Panc1 (cell line): ENCODE measurements at regions not wholly inside any gene's neighbourhood (a gene's known extent, or its start where the extent isn't known, plus 50 kb on each side); places are given as distances from the start of the nearest gene placed in this dataset.

Experiments used
- ATAC-seq: fragments of 200-7000 bp; cut with Tn5 transposase; 2 replicates; pipeline ENCODE4 v1.9.1; 2020; ENCODE audit warnings: mild to moderate bottlenecking, moderate library complexity
- BruUV-seq: library from RNA; stranded (reverse); fragments of 400-500 nt; replicated peaks from 2 replicates; lab custom pipeline; 2021; lab: Mats Ljungman, UMichigan
- CTCF ChIA-PET: fragments of 300-600 bp; sonication (Branson Sonifier 250); formaldehyde crosslinking; loops from one replicate; lab custom pipeline; 2022; ENCODE audit warnings: antibody characterized with exemption; lab: Charles Lee
- POLR2A ChIA-PET: fragments of 300-600 bp; sonication (Branson Sonifier 250); formaldehyde crosslinking; loops from one replicate; lab custom pipeline; 2022; ENCODE audit warnings: antibody characterized with exemption; lab: Charles Lee
- DNase-seq: peaks from one replicate; pipeline ENCODE4 v3.0.0-alpha.2; 2010; ENCODE audit warnings: low read depth, low spot score
- H3K27ac ChIP-seq: 2 replicates; pipeline ENCODE4 v1.5.1; 2011; ENCODE audit warnings: mild to moderate bottlenecking, low read length, inconsistent platforms
- H3K27me3 ChIP-seq: fragments of 200-500 bp; sonication (Bioruptor generic); 2 replicates; pipeline ENCODE4 v1.6.0; 2014; ENCODE audit warnings: low read length, inconsistent platforms; ENCODE audit not compliant: control insufficient read depth, insufficient read depth
- H3K36me3 ChIP-seq: fragments of 200-500 bp; sonication (Bioruptor generic); 2 replicates; pipeline ENCODE4 v1.5.1; 2014; ENCODE audit warnings: inconsistent platforms, mild to moderate bottlenecking, low read length, moderate library complexity; ENCODE audit not compliant: control insufficient read depth, insufficient read depth
- H3K4me1 ChIP-seq: 2 replicates; pipeline ENCODE4 v1.5.1; 2011; ENCODE audit warnings: inconsistent platforms, mild to moderate bottlenecking, low read length, moderate library complexity; ENCODE audit not compliant: control insufficient read depth, insufficient read depth
- H3K4me3 ChIP-seq, 2 experiments: 2 replicates each; pipeline ENCODE4 v1.5.1; 2011 to 2012; ENCODE audit warnings: low read depth in 2 of 2, low read length in 2 of 2, mild to moderate bottlenecking in 2 of 2, inconsistent platforms in 1 of 2, moderate library complexity in 1 of 2
- H3K9me3 ChIP-seq: fragments of 200-500 bp; sonication (Bioruptor generic); 2 replicates; pipeline ENCODE4 v1.5.1; 2014; ENCODE audit warnings: low read depth, mild to moderate bottlenecking, inconsistent platforms, low read length, moderate library complexity; ENCODE audit not compliant: control insufficient read depth, insufficient read depth
- POLR2AphosphoS5 ChIP-seq: IDR thresholded peaks from 2 replicates; pipeline ENCODE4 v1.6.1; 2012; ENCODE audit warnings: mild to moderate bottlenecking, low read depth, low read length, moderate library complexity
- REST ChIP-seq, 2 experiments: IDR thresholded peaks; 2 replicates each; pipeline ENCODE4 v1.6.1; 2011 to 2012; ENCODE audit warnings: low read depth in 2 of 2, control low read depth in 1 of 2, low read length in 1 of 2, mild to moderate bottlenecking in 1 of 2, moderate library complexity in 1 of 2; ENCODE audit not compliant: insufficient read depth in 1 of 2
- SIN3A ChIP-seq: IDR thresholded peaks from 2 replicates; pipeline ENCODE4 v1.6.1; 2012; ENCODE audit warnings: low read depth, mild to moderate bottlenecking, low read length, moderate library complexity, borderline replicate concordance; ENCODE audit not compliant: insufficient read depth
- TCF7L2 ChIP-seq: IDR thresholded peaks from 2 replicates; pipeline ENCODE4 v1.6.1; 2011; ENCODE audit warnings: mild to moderate bottlenecking, low read depth, low read length, inconsistent platforms
- in situ Hi-C: cut with HindIII; loops from 2 replicates; pipeline ENCODE4 v1.10.0; 2016; ENCODE audit warnings: low sequenced_read_pairs, low pct_unique_long_range_greater_than_20kb
- intact Hi-C: fragments of 100-400 bp; cut with micrococcal nuclease; formaldehyde crosslinking; loops from one replicate; pipeline ENCODE4 v1.10.0; 2022; ENCODE audit not compliant: unreplicated experiment
- TF ChIP-seq, protein P1 (sequence below): fragments of 450-650 bp; IDR thresholded peaks from 2 replicates; pipeline ENCODE4 v1.5.1; 2017; ENCODE audit warnings: mild to moderate bottlenecking

GRCh38 chr4:164326056-164326455 is 427.9 kb upstream of the SMIM31 start:
- Histone ChIP-seq H3K27me3 (no peaks in the 10 kb centered on the region), H3K4me1 (no peaks in the 10 kb centered on the region), H3K9me3 (no peaks in the 10 kb centered on the region), H3K27ac (no peak overlapping the region), H3K4me3 (no peak overlapping the region), H3K36me3 (no peaks in the 10 kb centered on the region)
- intact Hi-C loops (no loop called here), in situ Hi-C loops (no loop called here)
- ATAC-seq (no peak), DNase-seq (no peak)
- ChIA-PET POLR2A (no interaction called here), CTCF (no interaction called here)
- BruUV-seq = no TSS peak
- TF ChIP-seq SIN3A = no peak
- TF ChIP-seq, protein P1, sequence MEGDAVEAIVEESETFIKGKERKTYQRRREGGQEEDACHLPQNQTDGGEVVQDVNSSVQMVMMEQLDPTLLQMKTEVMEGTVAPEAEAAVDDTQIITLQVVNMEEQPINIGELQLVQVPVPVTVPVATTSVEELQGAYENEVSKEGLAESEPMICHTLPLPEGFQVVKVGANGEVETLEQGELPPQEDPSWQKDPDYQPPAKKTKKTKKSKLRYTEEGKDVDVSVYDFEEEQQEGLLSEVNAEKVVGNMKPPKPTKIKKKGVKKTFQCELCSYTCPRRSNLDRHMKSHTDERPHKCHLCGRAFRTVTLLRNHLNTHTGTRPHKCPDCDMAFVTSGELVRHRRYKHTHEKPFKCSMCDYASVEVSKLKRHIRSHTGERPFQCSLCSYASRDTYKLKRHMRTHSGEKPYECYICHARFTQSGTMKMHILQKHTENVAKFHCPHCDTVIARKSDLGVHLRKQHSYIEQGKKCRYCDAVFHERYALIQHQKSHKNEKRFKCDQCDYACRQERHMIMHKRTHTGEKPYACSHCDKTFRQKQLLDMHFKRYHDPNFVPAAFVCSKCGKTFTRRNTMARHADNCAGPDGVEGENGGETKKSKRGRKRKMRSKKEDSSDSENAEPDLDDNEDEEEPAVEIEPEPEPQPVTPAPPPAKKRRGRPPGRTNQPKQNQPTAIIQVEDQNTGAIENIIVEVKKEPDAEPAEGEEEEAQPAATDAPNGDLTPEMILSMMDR = no peak
- TF ChIP-seq REST (IDR thresholded peaks at IDR 0.05; ENCODE audit: insufficient read depth in 1 of 2, low read depth in 2 of 2, low read length in 1 of 2) = no peak
- TF ChIP-seq POLR2AphosphoS5 = no peak
- TF ChIP-seq TCF7L2 = no peak

DNA sequence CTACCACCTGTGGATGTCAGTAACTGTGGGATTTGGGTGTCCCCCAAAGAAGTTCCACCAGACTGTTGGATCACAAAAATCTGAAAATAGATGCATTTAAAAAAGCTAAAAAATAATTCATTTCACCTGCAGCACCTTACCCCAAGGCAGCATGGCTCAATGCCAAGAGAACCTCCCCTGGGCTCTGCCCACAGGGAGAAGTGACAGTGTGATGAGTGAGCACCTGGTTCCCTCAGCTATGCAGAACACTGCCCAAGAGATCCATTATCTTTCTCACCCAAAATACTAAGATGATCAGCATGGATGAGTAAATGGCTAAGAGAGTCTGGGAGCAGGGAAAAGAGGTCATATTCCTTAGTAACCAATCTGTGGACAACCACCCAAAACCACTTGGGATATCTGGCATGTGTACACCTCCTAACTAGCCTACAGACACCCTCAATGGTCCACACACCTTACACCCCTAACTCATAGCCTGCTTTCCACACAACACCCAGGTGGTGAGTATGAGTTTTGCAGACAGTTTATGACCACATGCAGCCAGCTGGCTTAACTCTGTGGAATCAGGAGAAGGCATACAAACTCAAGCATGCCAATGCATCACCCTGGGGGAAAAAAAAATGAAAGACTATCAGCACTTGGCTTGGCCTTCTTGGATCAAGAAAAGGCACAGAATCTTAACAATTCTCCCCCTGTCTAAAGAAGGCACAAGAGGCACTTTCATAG is 416.5 kb upstream of the SMIM31 start:
- no peak for ATAC-seq
- Histone ChIP-seq H3K27me3 (no peaks in the 10 kb centered on the region), H3K4me3 (no peak overlapping the region), H3K27ac (no peak overlapping the region), H3K36me3 (no peaks in the 10 kb centered on the region), H3K4me1 (no peaks in the 10 kb centered on the region), H3K9me3 (no peaks in the 10 kb centered on the region)
- intact Hi-C loops (no loop called here), in situ Hi-C loops (no loop called here)
- POLR2A ChIA-PET = no interaction called here
- DNase-seq = no peak
- CTCF ChIA-PET = no interaction called here
- BruUV-seq = no TSS peak
- TF ChIP-seq REST (IDR thresholded peaks at IDR 0.05; ENCODE audit: insufficient read depth in 1 of 2, low read depth in 2 of 2, low read length in 1 of 2) (no peak), POLR2AphosphoS5 (no peak), TCF7L2 (no peak), SIN3A (no peak)
- TF ChIP-seq, protein P1 = no peak
